Fibroblast of the aortic adventitia (primary cell): ENCODE measurements at regions not wholly inside any gene's neighbourhood (a gene's known extent, or its start where the extent isn't known, plus 50 kb on each side); places are given as distances from the start of the nearest gene placed in this dataset.

ENCODE experiments used
- DNase-seq: peaks from one replicate; pipeline ENCODE4 v3.0.0-alpha.2; 2010; ENCODE audit warnings: low read depth
- H3K4me3 ChIP-seq: 2 replicates; pipeline ENCODE4 v1.5.1; 2011; ENCODE audit warnings: low read depth, mild to moderate bottlenecking, control low read depth, low read length, moderate library complexity
- CTCF ChIP-seq: IDR thresholded peaks from 2 replicates; pipeline ENCODE4 v1.5.1; 2011; ENCODE audit warnings: mild to moderate bottlenecking, low read length, control low read depth, inconsistent platforms; ENCODE audit not compliant: insufficient read depth

- H3K4me3 ChIP-seq = no peak overlapping the region
- no peak for TF ChIP-seq CTCF
- DNase-seq = no peak
Measured at GRCh38 chr1:30329802-30330557, 393.4 kb downstream of the MATN1 start.

GRCh38 chr1:30329263-30329753, 394.1 kb downstream of the MATN1 start:
- TF ChIP-seq CTCF = no peak
- no peak overlapping the region for H3K4me3 ChIP-seq

GRCh38 chr1:30328401-30329262, 394.8 kb downstream of the MATN1 start:
- no peak overlapping the region for H3K4me3 ChIP-seq
- TF ChIP-seq CTCF = no peak
- no peak for DNase-seq

More at GRCh38 chr1:30329263-30329753, 394.1 kb downstream of the MATN1 start:
- no peak for DNase-seq

- DNase-seq = no peak
- no peak for TF ChIP-seq CTCF
- H3K4me3 ChIP-seq = no peak overlapping the region
Measured at GRCh38 chr1:30328100-30328370, 395.4 kb downstream of the MATN1 start.

- no peak for TF ChIP-seq CTCF
- H3K4me3 ChIP-seq = no peak overlapping the region
- no peak for DNase-seq
Measured at GRCh38 chr1:30327370-30328099, 395.9 kb downstream of the MATN1 start.

DNA sequence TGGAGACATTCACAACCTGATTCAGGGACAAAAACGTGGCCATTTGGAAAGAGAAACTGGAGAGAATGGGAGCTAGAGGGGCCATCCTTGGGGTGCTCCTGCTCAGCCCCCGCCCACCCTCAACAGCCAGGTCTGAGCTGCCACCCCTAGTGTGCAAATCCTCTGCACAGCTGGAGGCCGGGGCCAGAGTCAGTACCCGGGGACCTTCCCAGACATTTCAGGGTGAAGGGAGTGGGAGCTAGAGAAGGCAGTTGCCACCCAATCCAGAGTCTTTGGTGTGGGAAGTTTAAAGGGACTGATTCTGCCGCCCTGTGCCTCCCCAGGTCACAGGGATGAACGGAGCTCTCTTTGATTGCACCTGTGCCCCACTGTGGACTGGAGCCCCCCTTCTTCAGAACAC, 397.4 kb downstream of the MATN1 start:
- no peak for DNase-seq
- no peak overlapping the region for H3K4me3 ChIP-seq
- no peak for TF ChIP-seq CTCF
